ENCODE measurements at regions not wholly inside any gene's neighbourhood (a gene's known extent, or its start where the extent isn't known, plus 50 kb on each side); places are given as distances from the start of the nearest gene placed in this dataset.

DNA sequence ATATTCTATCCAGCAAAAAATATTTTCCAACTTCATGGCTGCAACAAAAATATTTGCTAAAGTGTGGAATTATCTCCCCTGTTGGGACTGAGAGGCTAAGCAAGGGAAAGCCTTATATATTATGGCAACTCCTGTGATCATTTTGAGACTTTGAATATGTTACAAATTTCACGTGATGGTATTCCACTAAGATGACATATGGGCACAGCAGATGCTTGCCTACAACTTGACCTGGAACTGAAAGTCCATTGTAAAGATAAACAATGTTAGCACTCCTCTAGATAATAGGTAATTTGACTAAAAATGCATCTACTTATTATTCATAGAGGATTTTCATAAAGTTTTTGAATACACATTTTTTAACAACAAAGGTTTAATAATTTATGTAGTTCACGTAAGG, 1141.5 kb upstream of the CDH6 start:
- DNase-seq (ENCODE audit: low read depth in 2 of 2), result no peak
- no peak overlapping the region for H3K9ac ChIP-seq (ENCODE audit: insufficient read depth, low read length)

GRCh38 chr5:30050056-30050815, 1143.2 kb upstream of the CDH6 start:
- no peak overlapping the region for H2AFZ ChIP-seq (ENCODE audit: low read length)
- no peaks in the 10 kb centered on the region for H3K9me3 ChIP-seq (ENCODE audit: control insufficient read depth, insufficient read depth, low read depth, low read length)
- H3K27me3 ChIP-seq (ENCODE audit: control insufficient read depth, insufficient read depth, low read length), result no peaks in the 10 kb centered on the region
- H3K4me1 ChIP-seq (ENCODE audit: control insufficient read depth, extremely low read depth, insufficient read depth, low read length), result no peaks in the 10 kb centered on the region
- no peaks in the 10 kb centered on the region for H3K79me2 ChIP-seq (ENCODE audit: control insufficient read depth, insufficient read depth, low read length)
- H3K36me3 ChIP-seq (ENCODE audit: control insufficient read depth, insufficient read depth, low read length), result no peaks in the 10 kb centered on the region
- H3K27ac ChIP-seq (ENCODE audit: insufficient read depth, low read length), result no peak overlapping the region
- no peaks in the 10 kb centered on the region for H4K20me1 ChIP-seq (ENCODE audit: control insufficient read depth, extremely low read depth, insufficient read depth, low read length)
- TF ChIP-seq EZH2 (IDR thresholded peaks at IDR 0.05; ENCODE audit: low read length, missing control alignments) (no peak), CTCF (conservative IDR thresholded peaks at IDR 0.05 in 1 of 2, IDR thresholded peaks at IDR 0.05 in 1 of 2; ENCODE audit: low read depth in 1 of 2, low read length in 2 of 2) (no peak)
- H3K4me2 ChIP-seq (ENCODE audit: extremely low read depth, insufficient read depth, low read length), result no peak overlapping the region
- DNase-seq (ENCODE audit: low read depth in 2 of 2), result peak in 1 of 2 donors; percentile 58
- H3K9ac ChIP-seq (ENCODE audit: insufficient read depth, low read length), result no peak overlapping the region
- H3K4me3 ChIP-seq (replicated peaks in 1 of 4; ENCODE audit: control extremely low read depth in 1 of 4, insufficient read depth in 1 of 4, low read depth in 3 of 4, low read length in 4 of 4), result no peak overlapping the region

More for the DNA sequence above, 1141.5 kb upstream of the CDH6 start:
- H3K36me3 ChIP-seq (ENCODE audit: control insufficient read depth, insufficient read depth, low read length), result no peaks in the 10 kb centered on the region
- TF ChIP-seq CTCF (conservative IDR thresholded peaks at IDR 0.05 in 1 of 2, IDR thresholded peaks at IDR 0.05 in 1 of 2; ENCODE audit: low read depth in 1 of 2, low read length in 2 of 2) (no peak), EZH2 (IDR thresholded peaks at IDR 0.05; ENCODE audit: low read length, missing control alignments) (no peak)
- no peak overlapping the region for H3K27ac ChIP-seq (ENCODE audit: insufficient read depth, low read length)
- no peaks in the 10 kb centered on the region for H3K9me3 ChIP-seq (ENCODE audit: control insufficient read depth, insufficient read depth, low read depth, low read length)
- H3K79me2 ChIP-seq (ENCODE audit: control insufficient read depth, insufficient read depth, low read length), result no peaks in the 10 kb centered on the region
- no peaks in the 10 kb centered on the region for H3K4me1 ChIP-seq (ENCODE audit: control insufficient read depth, extremely low read depth, insufficient read depth, low read length)
- no peak overlapping the region for H3K4me2 ChIP-seq (ENCODE audit: extremely low read depth, insufficient read depth, low read length)
- no peak overlapping the region for H3K4me3 ChIP-seq (replicated peaks in 1 of 4; ENCODE audit: control extremely low read depth in 1 of 4, insufficient read depth in 1 of 4, low read depth in 3 of 4, low read length in 4 of 4)
- H2AFZ ChIP-seq (ENCODE audit: low read length), result no peak overlapping the region
- no peaks in the 10 kb centered on the region for H3K27me3 ChIP-seq (ENCODE audit: control insufficient read depth, insufficient read depth, low read length)
- no peaks in the 10 kb centered on the region for H4K20me1 ChIP-seq (ENCODE audit: control insufficient read depth, extremely low read depth, insufficient read depth, low read length)

DNA sequence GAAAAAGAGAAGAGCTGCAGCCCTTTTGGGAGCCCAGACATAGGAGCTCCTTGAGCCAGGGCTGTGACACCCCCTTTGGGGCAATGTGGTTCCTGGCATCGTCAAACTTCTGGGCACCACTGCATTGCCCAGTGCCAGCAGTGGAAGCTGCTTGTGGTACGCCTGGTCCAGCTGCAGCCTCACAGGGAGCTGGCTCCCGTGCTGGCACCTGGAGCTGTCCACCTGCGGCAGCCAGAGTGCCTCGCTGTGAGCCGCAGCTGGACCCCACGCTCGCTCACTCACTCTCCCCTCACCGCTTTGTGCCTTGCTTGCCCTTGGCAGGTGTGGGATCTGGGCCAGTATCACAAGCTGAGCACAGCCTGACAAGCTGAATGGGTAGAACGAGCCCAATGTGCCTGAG, 1150.8 kb upstream of the CDH6 start:
- no peak overlapping the region for H3K4me3 ChIP-seq (replicated peaks in 1 of 4; ENCODE audit: control extremely low read depth in 1 of 4, insufficient read depth in 1 of 4, low read depth in 3 of 4, low read length in 4 of 4)
- H3K36me3 ChIP-seq (ENCODE audit: control insufficient read depth, insufficient read depth, low read length), result no peaks in the 10 kb centered on the region
- no peak for DNase-seq (ENCODE audit: low read depth in 2 of 2)
- no peaks in the 10 kb centered on the region for H4K20me1 ChIP-seq (ENCODE audit: control insufficient read depth, extremely low read depth, insufficient read depth, low read length)
- H2AFZ ChIP-seq (ENCODE audit: low read length), result no peak overlapping the region
- H3K4me2 ChIP-seq (ENCODE audit: extremely low read depth, insufficient read depth, low read length), result no peak overlapping the region
- TF ChIP-seq CTCF (conservative IDR thresholded peaks at IDR 0.05 in 1 of 2, IDR thresholded peaks at IDR 0.05 in 1 of 2; ENCODE audit: low read depth in 1 of 2, low read length in 2 of 2), result no peak
- H3K27me3 ChIP-seq (ENCODE audit: control insufficient read depth, insufficient read depth, low read length), result no peaks in the 10 kb centered on the region
- H3K4me1 ChIP-seq (ENCODE audit: control insufficient read depth, extremely low read depth, insufficient read depth, low read length), result no peaks in the 10 kb centered on the region
- no peak overlapping the region for H3K9ac ChIP-seq (ENCODE audit: insufficient read depth, low read length)
- H3K79me2 ChIP-seq (ENCODE audit: control insufficient read depth, insufficient read depth, low read length), result no peaks in the 10 kb centered on the region
- H3K9me3 ChIP-seq (ENCODE audit: control insufficient read depth, insufficient read depth, low read depth, low read length), result no peaks in the 10 kb centered on the region
- no peak overlapping the region for H3K27ac ChIP-seq (ENCODE audit: insufficient read depth, low read length)

All from fibroblast of lung (primary cell).